Uterus (tissue), 3 donors: ENCODE measurements at regions not wholly inside any gene's neighbourhood (a gene's known extent, or its start where the extent isn't known, plus 50 kb on each side); places are given as distances from the start of the nearest gene placed in this dataset.

Experiments
- DNase-seq, 2 donors: peaks; one replicate each; pipeline ENCODE4 v3.0.0-alpha.2; 2019 to 2020
- H3K27ac ChIP-seq, 2 donors: fragments of 200-600 bp; sonication (generic); 1 replicate in 1 of 2; 2 replicates in 1 of 2; pipeline ENCODE4 v1.5.1; 2016 to 2018
- H3K27me3 ChIP-seq, 2 donors: fragments of 200-600 bp; sonication (generic); one replicate each; pipeline ENCODE4 v1.5.1; 2018 to 2019; ENCODE audit warnings: control low read depth in 1 of 2
- H3K36me3 ChIP-seq, 2 donors: fragments of 200-600 bp; sonication (generic); one replicate each; pipeline ENCODE4 v1.5.1; 2019; ENCODE audit warnings: control low read depth in 1 of 2
- H3K4me1 ChIP-seq, 2 donors: fragments of 200-600 bp; sonication (generic); one replicate each; pipeline ENCODE4 v1.5.1; 2018 to 2019; ENCODE audit warnings: control low read depth in 1 of 2
- H3K4me3 ChIP-seq, 2 donors: fragments of 200-600 bp; sonication (generic); 1 replicate in 1 of 2; 2 replicates in 1 of 2; pipeline ENCODE4 v1.5.1; 2018 to 2019; ENCODE audit warnings: mild to moderate bottlenecking in 1 of 2
- H3K9me3 ChIP-seq, 2 donors: fragments of 200-600 bp; sonication (generic); one replicate each; pipeline ENCODE4 v1.5.1; 2019; ENCODE audit warnings: control low read depth in 1 of 2
- CTCF ChIP-seq, 4 experiments: fragments of 200-600 bp in 2 of 4; fragments of 450-650 bp in 2 of 4; sonication (generic) in 2 of 4; IDR thresholded peaks; one replicate each; pipeline ENCODE4 v1.5.1; 2016 to 2019; ENCODE audit warnings: antibody characterized with exemption in 4 of 4, mild to moderate bottlenecking in 2 of 4, moderate library complexity in 1 of 4
- POLR2A ChIP-seq, 2 donors: fragments of 450-650 bp; IDR thresholded peaks; one replicate each; pipeline ENCODE4 v1.6.1; 2016; ENCODE audit warnings: antibody characterized with exemption in 2 of 2, mild to moderate bottlenecking in 1 of 2, moderate library complexity in 1 of 2
- intact Hi-C: fragments of 100-400 bp; cut with DNase I; formaldehyde crosslinking; loops from one replicate; pipeline ENCODE4 v1.15.1; 2023; ENCODE audit warnings: low total_unique reads
- donor health status: DM: yes; HTN: yes; CAD: no.

DNA sequence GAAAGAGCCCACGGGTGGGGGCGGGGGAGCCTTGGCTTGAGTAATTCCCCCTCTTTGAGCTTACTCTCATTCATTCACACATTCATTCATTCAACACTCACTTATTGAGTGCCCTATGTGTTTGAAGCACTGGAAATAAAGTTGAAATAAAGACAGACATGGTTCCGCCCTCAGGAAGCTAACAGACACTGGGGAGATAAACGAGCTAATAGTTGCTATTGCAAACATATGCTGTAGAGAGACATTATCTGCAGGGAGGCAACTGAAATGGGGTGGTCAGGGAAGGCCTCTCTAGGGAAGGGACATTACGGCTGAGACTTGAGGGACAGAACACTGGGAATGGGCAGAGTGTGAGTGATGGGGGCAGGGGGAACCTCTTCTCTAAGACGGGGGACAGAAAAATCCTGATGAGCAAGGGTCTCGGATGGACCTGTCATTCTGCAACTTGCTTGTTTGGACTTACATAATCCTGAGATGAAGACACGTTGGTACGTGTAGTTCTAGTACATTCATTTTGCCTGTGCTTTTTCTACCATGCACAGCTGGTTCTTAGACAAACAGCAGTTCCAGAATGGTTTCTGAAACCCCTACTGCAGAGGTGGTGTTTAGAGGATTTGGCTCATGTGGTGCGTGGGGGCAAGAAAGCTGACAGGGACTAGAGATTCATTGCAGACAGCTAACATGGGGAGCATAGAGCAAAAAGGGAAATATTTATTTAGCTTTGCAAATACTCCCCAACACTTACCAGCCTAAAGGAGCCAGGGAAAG, 71.1 kb upstream of the BLCAP start:
- H3K36me3 ChIP-seq = no peaks in the 10 kb centered on the region
- DNase-seq = no peak
- TF ChIP-seq CTCF (IDR thresholded peaks at IDR 0.05) = no peak
- TF ChIP-seq POLR2A (IDR thresholded peaks at IDR 0.05) = no peak
- H3K27ac ChIP-seq = no peak overlapping the region
- no peaks in the 10 kb centered on the region for H3K27me3 ChIP-seq
- intact Hi-C loops = no loop called here
- H3K9me3 ChIP-seq = no peaks in the 10 kb centered on the region
- H3K4me3 ChIP-seq = no peak overlapping the region
- no peaks in the 10 kb centered on the region for H3K4me1 ChIP-seq

- no peak for DNase-seq
- no peaks in the 10 kb centered on the region for H3K36me3 ChIP-seq
- TF ChIP-seq CTCF (IDR thresholded peaks at IDR 0.05) (no peak), POLR2A (IDR thresholded peaks at IDR 0.05) (no peak)
- intact Hi-C loops = no loop called here
- H3K27ac ChIP-seq = no peak overlapping the region
- no peaks in the 10 kb centered on the region for H3K4me1 ChIP-seq
- no peaks in the 10 kb centered on the region for H3K27me3 ChIP-seq
- no peaks in the 10 kb centered on the region for H3K9me3 ChIP-seq
- H3K4me3 ChIP-seq = no peak overlapping the region
These were observed 70.4 kb upstream of the BLCAP start for GRCh38 chr20:37598100-37598543.

- H3K27me3 ChIP-seq = no peaks in the 10 kb centered on the region
- no peak overlapping the region for H3K4me3 ChIP-seq
- H3K36me3 ChIP-seq = no peaks in the 10 kb centered on the region
- H3K4me1 ChIP-seq = no peaks in the 10 kb centered on the region
- no peak for DNase-seq
- H3K9me3 ChIP-seq = no peaks in the 10 kb centered on the region
- intact Hi-C loops = no loop called here
- no peak for TF ChIP-seq CTCF (IDR thresholded peaks at IDR 0.05)
- TF ChIP-seq POLR2A (IDR thresholded peaks at IDR 0.05) = no peak
- H3K27ac ChIP-seq = no peak overlapping the region
These were observed 69.3 kb upstream of the BLCAP start for GRCh38 chr20:37596890-37597536.

DNA sequence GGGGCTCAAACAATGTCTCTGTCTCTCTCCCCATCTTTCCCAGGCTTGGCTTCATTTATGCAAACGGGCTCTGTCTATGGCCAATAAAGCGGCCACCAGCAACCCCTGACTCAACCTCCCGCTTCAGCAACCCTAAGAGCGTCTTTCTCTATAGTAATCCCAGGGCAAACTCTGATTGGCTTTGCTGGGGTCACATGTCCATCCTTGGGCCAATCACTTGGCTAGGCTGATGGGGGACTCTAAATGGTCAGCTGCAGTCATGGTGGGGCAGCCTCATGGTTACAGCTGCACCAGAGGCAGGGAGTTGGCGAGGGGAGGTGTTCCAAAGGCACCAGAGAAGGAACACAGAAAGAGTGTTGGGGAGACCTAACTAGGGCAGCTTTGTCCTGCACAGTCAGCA, 68.5 kb upstream of the BLCAP start:
- Histone ChIP-seq H3K9me3 (no peaks in the 10 kb centered on the region), H3K27me3 (no peaks in the 10 kb centered on the region), H3K36me3 (no peaks in the 10 kb centered on the region), H3K4me3 (no peak overlapping the region), H3K4me1 (no peaks in the 10 kb centered on the region), H3K27ac (no peak overlapping the region)
- intact Hi-C loops = no loop called here
- TF ChIP-seq POLR2A (IDR thresholded peaks at IDR 0.05) (no peak), CTCF (IDR thresholded peaks at IDR 0.05) (no peak)
- DNase-seq = no peak

DNA sequence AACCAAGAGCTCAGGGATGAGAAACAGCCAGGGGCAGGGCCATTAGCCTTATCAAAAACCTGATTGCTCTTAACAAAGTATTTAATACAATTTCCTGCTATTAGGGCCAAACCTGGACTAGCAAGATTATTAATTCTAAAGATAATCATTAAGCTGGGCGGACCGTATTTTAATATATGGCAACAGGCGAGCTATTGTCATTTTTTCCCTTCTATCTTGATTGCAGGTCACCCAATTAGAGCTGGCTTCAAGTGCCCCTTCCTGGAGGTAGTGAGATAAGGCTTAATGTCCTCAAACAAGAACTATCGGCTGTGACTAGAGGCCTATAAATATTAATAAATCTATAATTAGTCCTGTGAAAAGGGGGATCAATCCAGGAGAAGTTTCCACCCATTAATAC, 66.0 kb upstream of the BLCAP start:
- no peak for TF ChIP-seq POLR2A (IDR thresholded peaks at IDR 0.05)
- no peak for TF ChIP-seq CTCF (IDR thresholded peaks at IDR 0.05)
- Histone ChIP-seq H3K27me3 (no peaks in the 10 kb centered on the region), H3K4me3 (no peak overlapping the region), H3K36me3 (no peaks in the 10 kb centered on the region), H3K27ac (no peak overlapping the region), H3K9me3 (no peaks in the 10 kb centered on the region), H3K4me1 (no peaks in the 10 kb centered on the region)
- DNase-seq = no peak
- intact Hi-C loops = no loop called here
